ENCODE measurements at regions not wholly inside any gene's neighbourhood (a gene's known extent, or its start where the extent isn't known, plus 50 kb on each side); places are given as distances from the start of the nearest gene placed in this dataset.

DNA sequence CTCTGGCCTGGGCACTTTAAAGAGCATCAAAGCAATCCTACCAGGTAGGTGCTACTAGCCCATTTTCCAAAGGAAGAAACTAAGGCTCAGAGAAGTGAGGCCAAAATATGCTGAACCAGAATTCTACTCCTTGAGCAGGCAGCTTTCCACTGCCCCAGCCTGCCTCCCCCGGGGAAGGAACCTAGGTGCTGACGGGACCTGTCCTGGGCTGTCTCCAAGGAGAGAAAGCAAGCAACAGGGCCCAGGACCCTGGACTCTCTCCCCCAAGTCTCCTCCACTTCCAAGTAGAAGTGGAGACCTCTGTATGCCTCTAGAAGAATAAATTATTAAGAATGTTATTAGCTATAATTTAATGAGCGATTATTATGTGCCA lies 159.5 kb downstream of the MRPL14 start:
- no peak for DNase-seq (ENCODE audit: low read depth)

DNA sequence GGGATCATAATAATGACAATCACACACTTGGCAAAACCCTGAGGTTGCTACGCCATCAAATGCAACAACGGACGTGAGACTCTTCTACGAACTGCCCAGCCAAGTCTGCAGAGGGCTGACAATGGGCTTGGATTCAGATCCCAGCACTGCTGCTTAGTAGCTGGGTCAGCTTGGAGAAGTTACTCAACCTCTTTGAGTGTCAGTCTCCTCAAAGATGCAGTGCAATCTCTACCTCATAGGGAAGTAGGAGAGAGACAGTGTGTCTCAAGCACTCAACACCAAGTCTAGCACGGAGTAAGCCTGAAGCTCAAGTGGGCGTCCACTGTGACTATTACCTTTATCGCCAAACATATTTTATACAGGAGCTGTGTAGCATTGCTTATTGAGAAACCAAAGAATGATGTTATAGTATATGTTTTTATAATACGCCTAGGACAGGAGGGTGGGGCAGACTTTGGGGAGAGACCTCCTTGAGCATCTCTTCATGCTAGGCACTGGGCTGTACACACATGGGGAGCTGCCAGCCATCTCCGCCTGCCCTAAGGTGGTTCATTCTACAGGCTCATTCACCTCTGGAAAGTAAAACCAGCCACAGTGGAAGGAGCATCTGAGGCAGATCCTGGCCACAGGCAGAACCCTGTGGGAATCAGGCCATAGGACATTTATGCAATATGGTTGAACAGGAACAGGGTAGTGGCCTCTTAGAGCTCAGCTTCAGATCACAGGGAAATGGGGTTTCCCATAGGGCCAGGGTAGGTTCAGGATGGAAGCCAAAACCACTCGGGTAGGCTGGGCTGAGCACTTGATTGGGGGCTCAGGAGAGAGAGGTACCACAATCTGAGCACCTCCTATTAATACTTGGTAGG lies 160.2 kb downstream of the MRPL14 start:
- DNase-seq (ENCODE audit: low read depth) = no peak

DNA sequence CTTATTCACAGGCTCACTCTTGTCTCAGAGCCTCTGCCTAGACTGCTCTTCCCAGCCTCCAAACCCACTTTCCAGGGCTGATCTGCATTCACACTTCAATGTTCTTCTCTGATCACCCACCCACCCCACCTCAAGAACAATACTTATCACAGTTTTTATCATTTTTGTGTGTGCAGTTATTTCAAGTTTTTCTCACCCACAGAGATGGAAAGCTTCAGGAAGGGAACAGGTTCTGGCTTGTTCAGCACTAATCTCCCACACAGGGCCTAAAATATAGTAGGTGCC lies 160.9 kb downstream of the MRPL14 start:
- DNase-seq (ENCODE audit: low read depth) = no peak

DNA sequence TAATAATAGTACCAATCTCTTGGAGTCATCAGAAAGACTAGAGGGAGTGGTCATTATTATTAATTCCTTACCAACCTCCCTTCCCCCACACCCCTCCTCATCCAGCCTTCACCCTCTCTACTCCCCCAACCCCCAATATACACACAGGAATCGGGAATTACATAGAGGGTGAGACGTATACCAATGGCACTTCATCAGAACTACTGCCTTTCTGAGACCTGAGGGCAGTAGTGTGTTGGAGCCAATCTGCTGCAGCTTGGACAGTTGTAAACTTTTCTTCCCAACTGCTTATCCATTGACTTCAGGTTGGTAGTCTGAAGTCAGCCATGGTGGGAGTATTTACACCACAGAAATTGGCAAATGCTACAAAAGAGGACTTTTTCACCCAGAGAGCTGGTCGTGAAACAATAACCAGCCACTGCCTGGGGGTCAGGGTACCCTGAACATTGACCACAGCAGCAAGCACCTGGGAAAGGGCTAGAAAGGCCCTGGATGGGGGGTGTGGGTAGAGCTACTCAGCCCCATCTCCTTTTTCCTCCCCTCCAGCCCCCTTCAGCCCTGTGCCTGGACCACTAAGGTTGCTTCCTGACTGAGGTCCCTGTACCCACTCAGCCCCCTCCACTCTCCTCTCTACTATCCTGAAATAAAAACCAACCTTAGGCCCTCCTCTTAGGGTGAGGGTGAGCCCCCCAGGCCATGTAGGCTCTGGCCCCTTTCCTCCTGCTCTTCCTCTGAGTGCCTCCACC lies 161.5 kb downstream of the MRPL14 start:
- no peak for DNase-seq (ENCODE audit: low read depth)

DNA sequence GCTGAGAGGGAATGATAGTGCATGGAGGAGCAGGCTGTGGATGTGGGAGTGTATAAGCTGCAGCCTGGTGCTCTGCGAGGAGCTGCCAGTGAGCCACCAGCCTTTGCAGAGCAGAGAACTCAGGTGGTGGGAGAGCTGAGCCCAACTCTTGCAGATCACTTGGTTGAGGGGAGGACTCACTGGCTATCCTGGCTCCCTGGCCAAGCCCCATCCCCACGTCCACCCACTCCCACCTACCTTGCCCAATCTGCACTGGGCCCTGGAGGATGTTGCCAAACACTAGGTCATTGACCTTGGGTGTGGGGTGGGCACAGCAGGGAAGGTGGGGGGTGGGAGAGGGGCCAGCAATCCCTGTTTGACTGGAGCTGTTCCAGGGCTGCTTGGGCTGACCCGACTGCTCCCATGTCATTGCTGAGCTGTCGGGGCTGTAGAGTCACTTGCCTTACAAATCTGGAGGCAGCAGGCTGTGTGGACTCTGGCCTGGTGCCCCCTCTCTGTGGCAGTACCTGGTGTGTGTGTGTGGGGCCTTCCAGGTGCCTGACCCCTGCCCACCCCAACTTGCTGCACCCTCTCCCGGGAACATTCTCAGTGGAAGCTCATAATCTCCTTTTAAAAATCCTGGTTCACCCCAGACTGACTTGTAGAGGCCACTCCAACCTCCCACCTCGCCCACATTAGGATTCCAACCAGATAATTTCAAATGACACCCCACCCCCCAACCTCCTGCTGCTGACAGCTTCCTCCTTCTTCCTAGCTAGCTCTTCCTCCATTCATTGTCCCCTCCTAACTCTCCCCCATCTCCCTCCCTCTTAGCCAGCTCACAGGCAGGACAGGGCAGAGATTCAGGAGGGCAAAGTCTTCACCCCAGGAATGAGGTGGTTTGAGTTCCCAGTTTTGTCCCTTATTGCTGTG lies 162.3 kb downstream of the MRPL14 start:
- no peak for DNase-seq (ENCODE audit: low read depth)

DNA sequence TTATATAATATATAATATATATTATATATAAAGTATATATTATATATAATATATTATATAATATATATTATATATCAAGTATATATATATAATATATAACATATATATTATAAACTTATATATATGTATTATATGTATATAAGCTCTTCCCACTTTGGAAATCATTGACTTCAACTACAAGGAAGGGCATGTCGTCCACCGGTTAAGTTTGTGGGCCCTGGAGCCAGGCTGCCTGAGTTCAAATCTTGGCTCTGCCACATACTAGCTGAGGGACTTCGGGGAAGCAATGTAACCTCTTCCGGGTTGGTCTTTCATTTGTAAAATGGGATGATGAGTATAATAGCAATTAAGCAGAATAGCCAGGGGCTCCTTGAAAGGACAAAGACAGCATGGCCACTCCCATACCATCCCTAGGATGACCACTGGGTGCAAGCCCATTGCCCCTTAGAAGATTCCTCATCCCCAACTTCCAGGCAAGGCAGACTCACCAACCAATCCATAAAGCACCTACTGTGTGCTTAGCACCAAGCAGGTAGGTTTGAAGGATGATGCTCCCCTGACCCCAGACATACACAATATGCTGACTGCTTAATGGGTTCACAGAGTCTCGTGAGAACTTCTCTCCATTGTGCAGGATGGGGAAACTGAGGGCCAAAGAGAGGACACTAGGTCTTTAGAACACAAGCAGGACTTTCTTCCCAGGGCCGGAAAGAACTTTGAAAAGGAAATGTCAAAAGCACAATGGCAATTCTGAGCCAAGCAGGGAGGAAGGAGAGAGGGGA lies 163.2 kb downstream of the MRPL14 start:
- no peak for DNase-seq (ENCODE audit: low read depth)

DNA sequence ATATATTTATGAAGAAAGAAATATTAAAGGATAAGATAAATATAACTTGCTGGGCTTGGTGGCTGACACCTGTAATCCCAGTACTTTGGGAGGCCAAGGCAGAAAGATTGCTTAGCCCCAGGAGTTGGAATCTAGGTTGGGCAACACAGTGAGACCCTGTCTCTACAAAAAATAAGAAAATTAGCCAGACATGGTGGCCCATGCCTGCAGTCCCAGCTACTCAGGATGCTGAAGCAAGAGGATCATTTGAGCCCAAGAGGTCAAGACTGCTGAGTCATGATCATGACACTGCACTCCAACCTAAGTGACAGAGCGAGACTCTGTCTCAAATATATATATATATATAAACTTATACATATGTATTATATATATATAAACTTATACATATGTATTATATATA lies 164.0 kb downstream of the MRPL14 start:
- DNase-seq (ENCODE audit: low read depth) = no peak

DNA sequence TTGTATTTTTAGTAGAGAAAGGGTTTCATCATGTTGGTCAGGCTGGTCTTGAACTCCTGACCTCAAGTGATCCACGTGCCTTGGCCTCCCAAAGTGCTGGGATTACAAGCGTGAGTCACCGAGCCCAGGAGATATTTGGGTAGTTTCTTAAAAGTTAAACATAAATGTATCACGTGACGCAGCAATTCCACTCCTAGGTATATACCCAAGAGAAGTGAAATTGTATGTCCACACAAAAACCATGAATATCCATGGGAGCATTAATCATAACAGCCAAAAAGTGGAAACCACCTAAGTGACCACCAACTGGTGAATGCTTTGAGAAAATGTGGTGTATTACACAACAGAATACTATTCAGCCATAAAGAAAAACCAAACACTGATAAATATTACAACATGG lies 164.8 kb downstream of the MRPL14 start:
- DNase-seq (ENCODE audit: low read depth) = no peak

DNA sequence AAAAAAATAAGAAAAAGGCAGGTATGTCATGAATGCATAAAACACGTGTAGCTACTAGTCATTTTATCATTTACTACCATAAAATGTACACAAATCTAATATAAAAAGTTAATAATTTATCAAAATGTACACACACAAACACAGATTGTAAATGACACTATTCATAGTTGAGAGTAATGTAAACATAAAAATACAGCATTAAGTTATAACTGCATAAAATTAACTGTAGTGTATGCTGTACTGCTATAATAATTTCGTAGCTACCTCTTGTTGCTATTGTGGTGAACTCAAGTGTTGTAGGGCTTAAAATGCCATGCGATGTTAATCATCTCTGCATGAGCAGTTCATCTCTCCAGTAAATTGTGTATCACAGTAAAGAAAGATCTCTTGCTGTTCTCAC lies 170.0 kb downstream of the MRPL14 start:
- no peak for DNase-seq (ENCODE audit: low read depth)

DNA sequence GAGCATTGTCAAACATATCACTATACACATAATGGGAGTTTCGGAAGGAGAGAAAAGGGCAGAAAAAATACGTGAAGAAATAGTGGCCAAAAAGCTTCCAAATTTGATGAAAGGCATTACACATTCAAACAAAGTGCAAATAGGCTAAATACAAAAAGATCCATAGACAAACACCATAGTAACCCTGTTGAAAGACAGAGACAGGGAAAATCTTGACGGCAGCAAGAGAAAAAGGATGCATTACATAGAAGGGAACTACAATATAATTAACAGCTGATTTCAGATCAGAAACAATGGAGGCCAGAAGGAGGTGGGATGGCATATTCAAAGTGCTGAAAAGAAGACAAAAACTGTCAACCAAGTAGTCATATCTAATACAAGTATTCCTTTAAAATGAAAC lies 170.8 kb downstream of the MRPL14 start:
- DNase-seq (ENCODE audit: low read depth) = no peak

DNA sequence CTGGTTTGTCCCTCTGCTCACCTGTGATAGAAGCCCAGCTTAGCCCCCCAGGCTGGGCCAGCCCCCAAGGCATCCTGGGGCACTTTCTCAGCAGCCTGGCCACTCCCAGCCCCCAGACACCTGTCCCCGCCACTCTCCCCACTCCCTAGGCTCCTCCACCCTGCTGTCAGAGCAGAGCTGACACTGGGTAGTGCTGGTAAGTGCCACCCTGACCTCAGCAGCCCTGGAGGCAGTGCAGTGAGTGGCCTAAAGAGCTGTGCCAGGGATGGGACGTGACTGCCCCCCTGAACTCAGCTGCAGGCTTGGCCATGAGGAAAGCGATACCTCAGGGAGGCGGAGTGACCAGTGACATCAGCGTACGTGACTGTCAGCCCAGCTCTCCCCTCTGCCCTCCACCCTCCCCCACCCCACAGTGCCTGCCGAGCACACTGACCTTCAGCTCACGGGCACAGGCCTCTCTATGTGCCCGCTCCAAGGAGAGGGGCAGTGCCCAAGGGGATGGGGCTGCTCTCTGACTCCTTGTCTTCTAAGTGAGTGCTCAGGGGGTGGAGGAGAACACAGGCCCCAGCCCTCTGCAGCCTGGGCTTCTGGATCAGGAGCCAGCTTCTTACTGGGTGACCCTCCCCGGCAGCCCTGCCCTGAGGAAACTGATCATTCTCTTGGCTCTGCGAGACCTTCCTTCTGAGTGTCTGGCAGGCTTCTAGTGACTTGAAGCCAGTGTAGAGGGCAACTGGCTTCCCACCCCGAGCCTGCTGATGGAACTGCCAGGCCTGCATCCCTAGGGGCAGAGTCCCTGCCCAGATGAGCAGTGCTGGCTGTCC lies 172.7 kb downstream of the MRPL14 start:
- DNase-seq (ENCODE audit: low read depth) = no peak

DNA sequence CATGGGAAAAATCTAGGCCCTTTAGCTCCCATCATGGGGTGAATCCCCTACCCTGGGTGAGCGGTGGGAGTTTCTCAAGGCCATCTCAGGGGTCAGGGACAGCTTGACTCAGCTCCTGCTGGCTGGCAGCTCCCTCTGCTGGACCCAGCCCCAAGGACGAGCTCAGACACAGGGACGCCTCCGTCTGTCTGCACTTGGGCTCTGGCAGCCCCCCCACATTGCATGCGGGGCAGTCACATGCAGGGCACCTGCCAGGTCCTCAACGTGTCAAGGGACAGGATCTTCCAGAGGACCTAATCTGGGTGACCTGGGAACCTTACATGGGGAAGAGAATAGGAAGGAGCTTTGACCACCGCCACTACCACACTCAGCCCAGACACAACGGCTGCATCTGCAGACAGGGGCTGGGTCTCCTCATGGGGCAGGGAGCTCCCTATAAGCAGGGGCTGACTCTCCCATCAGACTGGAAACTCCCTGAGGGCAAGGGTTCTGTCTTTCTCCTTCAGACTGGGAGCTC lies 173.4 kb downstream of the MRPL14 start:
- DNase-seq (ENCODE audit: low read depth) = no peak

DNA sequence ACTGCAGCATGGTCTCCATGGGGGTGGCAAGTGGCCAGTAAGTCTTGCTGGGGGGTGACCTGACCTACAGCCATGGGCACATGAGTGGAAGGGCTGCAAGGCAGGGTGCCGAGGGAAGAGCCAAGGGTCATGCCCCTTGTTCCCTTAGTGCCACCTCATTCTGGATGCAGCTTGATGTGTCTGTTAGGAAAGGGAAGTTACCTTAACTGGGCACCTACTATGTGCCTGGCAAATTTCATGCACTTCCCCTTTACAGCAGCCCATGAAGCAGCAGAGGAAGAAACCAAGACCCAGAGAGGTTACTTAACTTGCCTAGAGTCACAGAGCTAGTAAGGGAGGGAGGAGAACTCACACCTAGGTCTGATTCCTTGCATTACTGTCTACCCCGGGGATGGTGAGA lies 174.0 kb downstream of the MRPL14 start:
- no peak for DNase-seq (ENCODE audit: low read depth)

DNA sequence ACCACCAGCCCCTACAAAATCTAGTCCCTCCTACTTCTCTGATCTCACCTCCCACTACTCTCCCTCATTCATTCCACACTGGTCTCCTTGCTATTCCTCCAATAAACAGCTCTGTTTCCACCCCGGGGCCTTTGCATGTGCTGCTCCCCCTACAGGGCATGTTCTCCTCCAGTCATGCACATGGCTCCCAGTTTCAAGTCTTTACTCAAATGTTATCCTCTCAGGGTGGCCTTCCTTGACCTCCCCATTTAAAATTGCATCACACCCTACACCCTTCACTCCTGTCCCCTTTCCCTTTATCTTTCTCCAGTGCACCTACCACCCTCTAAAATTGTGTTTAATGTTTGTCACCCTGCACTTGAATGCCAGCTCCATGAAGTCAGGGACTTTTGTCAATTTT lies 174.5 kb downstream of the MRPL14 start:
- DNase-seq (ENCODE audit: low read depth) = no peak

DNA sequence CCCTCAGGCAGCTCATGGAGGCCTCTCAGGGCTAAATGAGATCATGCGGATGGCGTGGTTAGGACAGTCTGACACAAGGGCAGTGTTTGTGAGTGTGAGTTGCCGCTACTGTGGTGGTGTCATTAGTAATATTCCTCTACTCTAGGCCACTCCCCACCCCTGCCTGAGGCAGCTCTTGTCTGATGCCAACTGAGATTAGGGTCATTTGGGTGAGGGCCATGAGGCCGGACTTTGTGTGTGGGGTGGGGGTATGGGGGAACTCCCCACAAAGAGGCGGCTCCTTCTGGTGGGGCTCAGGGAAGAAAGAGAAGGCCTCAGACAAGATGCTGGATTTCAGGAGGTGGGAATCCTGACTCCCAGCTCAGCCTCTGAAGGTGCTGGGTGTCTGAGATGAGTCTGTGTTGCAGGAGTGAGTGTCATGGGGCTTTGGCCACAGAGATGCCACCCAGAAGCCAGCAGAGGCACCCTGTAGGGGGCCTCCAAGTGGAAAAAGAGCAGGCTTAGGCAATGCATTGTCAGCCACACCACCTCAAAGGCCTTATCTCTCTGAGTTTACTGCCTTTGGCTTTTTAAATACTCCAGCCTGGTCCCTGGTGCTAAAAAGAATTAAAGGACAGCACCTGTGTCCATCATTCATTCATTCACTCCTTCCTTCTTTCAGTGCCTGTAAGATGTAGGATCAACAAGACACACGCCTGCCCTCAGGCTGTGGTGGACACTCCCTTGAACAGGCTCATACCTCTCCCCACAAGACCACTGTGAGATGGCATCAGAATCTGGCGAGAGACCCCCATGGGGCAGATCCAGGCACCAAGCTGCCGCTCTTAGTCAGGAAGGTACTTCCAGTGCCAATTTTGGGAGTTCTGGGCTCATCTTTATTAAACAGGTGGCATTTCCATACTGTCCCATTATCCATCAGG lies 175.2 kb downstream of the MRPL14 start:
- no peak for DNase-seq (ENCODE audit: low read depth)

DNA sequence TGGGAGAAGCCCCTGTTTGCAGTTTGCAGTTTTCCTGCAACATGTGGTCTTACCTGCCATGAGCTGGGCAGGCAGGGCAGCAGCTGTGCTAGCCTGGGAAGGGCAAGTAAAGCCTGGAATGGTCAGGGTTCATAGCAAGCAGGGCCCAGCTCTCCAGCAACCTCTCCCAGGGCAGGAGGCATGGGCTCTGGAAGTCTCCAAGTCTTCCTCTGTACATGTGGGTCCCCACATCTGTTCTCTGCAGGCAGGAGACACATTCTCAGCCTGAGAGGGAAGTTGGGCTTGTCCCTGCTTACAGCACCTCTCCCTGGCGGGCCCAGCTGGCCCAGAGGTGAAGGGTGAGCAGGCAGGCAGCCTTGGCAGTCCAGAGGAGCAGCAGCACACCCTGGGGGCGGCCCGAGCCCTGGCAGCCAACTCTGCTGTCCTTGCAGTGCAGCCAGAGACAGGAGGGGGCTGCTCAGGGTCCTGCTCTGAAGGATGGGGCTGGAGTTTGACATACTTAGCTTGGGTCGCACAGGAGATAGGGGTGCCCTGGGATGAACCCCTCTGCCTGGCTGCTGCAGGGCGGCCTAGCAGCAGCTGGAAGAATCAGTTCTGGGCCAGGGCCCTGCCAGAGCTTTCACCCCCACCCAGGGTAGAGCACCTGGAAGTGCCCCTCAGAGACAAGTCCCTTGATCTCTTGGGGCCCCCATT lies 176.0 kb downstream of the MRPL14 start:
- DNase-seq (ENCODE audit: low read depth) = no peak

DNA sequence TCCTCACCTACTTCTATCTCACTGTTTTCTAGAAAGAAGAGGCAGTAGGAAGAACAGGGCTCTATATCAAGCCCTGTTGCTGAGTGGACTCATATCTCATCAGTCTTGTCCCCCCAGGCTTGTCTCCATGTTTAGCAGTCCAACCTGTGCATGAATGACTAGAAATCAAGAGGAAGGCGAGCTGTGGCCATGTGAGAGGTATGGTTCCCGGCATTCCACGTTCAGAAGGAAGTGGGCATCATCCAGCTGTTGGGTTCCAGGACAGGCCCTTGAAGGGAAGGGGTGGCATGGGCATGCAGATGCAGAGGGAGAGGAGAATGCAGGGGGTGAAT lies 176.6 kb downstream of the MRPL14 start:
- no peak for DNase-seq (ENCODE audit: low read depth)

DNA sequence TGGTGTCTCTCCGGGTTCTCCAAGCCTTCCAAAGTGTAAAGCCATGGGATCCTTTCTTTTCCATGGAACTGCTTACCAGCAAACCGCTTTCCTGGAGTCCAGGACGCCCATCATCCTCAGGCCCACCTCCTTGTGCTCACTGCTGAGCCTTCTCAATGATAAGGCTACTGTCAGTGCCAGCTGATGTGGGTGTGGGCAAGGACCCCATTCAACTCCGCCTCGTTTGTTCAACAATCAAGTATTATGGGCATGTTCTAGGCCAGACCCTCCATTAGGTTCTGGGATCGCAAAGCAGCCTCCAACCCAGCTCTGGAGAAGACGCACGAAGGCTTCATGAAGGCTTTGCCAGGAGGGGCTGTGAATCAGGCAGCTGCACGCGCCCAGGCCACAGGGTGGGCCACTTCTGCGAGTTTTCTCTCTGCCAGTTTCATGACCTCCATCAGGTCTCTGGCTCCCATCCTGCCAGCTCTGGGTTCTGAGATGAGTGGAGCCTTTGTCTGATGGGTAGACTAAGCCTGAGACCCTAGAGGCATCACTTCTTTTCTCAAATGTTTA lies 177.1 kb downstream of the MRPL14 start:
- no peak for DNase-seq (ENCODE audit: low read depth)

DNA sequence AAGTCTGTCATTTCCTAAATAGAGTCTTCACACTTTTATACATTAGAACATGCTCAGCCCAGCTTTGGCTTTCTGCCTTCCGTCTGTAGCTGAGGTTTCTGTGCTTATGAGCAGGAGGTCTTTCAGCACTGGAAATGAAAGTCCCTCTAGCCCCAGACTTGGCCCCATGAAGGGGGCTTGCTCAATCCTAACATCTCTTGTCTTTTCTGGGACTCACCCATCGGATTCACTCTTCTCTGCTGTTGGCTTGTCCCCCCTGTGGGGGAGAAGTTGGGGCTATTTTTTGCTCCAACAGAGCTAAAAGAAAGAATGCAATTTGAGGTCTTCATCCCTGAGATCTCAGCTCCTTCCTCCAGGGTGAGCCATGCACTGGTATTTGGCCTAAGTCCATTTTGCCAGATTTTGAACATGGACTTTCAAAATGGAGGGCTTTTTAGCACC lies 177.7 kb downstream of the MRPL14 start:
- no peak for DNase-seq (ENCODE audit: low read depth)
